ENCODE measurements at regions not wholly inside any gene's neighbourhood (a gene's known extent, or its start where the extent isn't known, plus 50 kb on each side); places are given as distances from the start of the nearest gene placed in this dataset.

GRCh38 chr5:166428264-166428803 is 1863.1 kb upstream of the WWC1 start:
- dilution Hi-C loops (cut with MboI; ENCODE audit: extremely low pct_ligation_motif_present, low sequenced_read_pairs) = no loop called here
- no peak for FAIRE-seq

GRCh38 chr5:166430491-166431319 is 1860.7 kb upstream of the WWC1 start:
- H4K20me1 ChIP-seq (ENCODE audit: control insufficient read depth, extremely low read depth, insufficient read depth, low read length) = no peaks in the 10 kb centered on the region
- TF ChIP-seq, protein P1, sequence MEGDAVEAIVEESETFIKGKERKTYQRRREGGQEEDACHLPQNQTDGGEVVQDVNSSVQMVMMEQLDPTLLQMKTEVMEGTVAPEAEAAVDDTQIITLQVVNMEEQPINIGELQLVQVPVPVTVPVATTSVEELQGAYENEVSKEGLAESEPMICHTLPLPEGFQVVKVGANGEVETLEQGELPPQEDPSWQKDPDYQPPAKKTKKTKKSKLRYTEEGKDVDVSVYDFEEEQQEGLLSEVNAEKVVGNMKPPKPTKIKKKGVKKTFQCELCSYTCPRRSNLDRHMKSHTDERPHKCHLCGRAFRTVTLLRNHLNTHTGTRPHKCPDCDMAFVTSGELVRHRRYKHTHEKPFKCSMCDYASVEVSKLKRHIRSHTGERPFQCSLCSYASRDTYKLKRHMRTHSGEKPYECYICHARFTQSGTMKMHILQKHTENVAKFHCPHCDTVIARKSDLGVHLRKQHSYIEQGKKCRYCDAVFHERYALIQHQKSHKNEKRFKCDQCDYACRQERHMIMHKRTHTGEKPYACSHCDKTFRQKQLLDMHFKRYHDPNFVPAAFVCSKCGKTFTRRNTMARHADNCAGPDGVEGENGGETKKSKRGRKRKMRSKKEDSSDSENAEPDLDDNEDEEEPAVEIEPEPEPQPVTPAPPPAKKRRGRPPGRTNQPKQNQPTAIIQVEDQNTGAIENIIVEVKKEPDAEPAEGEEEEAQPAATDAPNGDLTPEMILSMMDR (optimal IDR thresholded peaks at IDR 0.05 in 1 of 3, IDR thresholded peaks at IDR 0.05 in 1 of 3, conservative IDR thresholded peaks at IDR 0.05 in 1 of 3; ENCODE audit: extremely low read depth in 1 of 3, insufficient read depth in 2 of 3, low read length in 3 of 3) = no peak
- TF ChIP-seq EZH2 (IDR thresholded peaks at IDR 0.05; ENCODE audit: low read length) = no peak
- dilution Hi-C loops (cut with MboI; ENCODE audit: extremely low pct_ligation_motif_present, low sequenced_read_pairs) = no loop called here
- H3K4me1 ChIP-seq (ENCODE audit: control insufficient read depth, extremely low read depth, insufficient read depth, low read length) = no peaks in the 10 kb centered on the region
- no peak overlapping the region for H2AFZ ChIP-seq (ENCODE audit: control insufficient read depth, low read length)
- no peak for DNase-seq (ENCODE audit: low read depth, low spot score)
- H3K9me3 ChIP-seq (ENCODE audit: control insufficient read depth, low read depth, low read length) = peaks cover 3% of the 10 kb centered on the region
- no peak overlapping the region for H3K27ac ChIP-seq (ENCODE audit: control insufficient read depth, insufficient read depth, low read length)
- no peak for FAIRE-seq
- H3K79me2 ChIP-seq (ENCODE audit: control insufficient read depth, insufficient read depth, low read length) = no peaks in the 10 kb centered on the region
- no peaks in the 10 kb centered on the region for H3K9me1 ChIP-seq (ENCODE audit: control insufficient read depth, extremely low read depth, insufficient read depth, low read length)
- no peaks in the 10 kb centered on the region for H3K36me3 ChIP-seq (ENCODE audit: control insufficient read depth in 2 of 2, extremely low read depth in 1 of 2, insufficient read depth in 2 of 2, low read length in 2 of 2)
- no peak overlapping the region for H3K9ac ChIP-seq (ENCODE audit: control insufficient read depth, extremely low read depth, insufficient read depth, low read length)
- no peak overlapping the region for H3K4me2 ChIP-seq (ENCODE audit: control insufficient read depth, extremely low read depth, insufficient read depth, low read depth, low read length)
- no peak overlapping the region for H3K4me3 ChIP-seq (ENCODE audit: control insufficient read depth in 2 of 3, extremely low read depth in 1 of 3, insufficient read depth in 2 of 3, low read depth in 1 of 3, low read length in 3 of 3)
- H3K27me3 ChIP-seq (ENCODE audit: control insufficient read depth, extremely low read depth, insufficient read depth, low read length) = no peaks in the 10 kb centered on the region

More at GRCh38 chr5:166428264-166428803, 1863.1 kb upstream of the WWC1 start:
- Histone ChIP-seq H2AFZ (ENCODE audit: control insufficient read depth, low read length) (no peak overlapping the region), H3K9me3 (ENCODE audit: control insufficient read depth, low read depth, low read length) (peaks cover 3% of the 10 kb centered on the region), H3K4me2 (ENCODE audit: control insufficient read depth, extremely low read depth, insufficient read depth, low read depth, low read length) (no peak overlapping the region), H3K9ac (ENCODE audit: control insufficient read depth, extremely low read depth, insufficient read depth, low read length) (no peak overlapping the region), H3K36me3 (ENCODE audit: control insufficient read depth in 2 of 2, extremely low read depth in 1 of 2, insufficient read depth in 2 of 2, low read length in 2 of 2) (no peaks in the 10 kb centered on the region), H4K20me1 (ENCODE audit: control insufficient read depth, extremely low read depth, insufficient read depth, low read length) (no peaks in the 10 kb centered on the region), H3K27me3 (ENCODE audit: control insufficient read depth, extremely low read depth, insufficient read depth, low read length) (no peaks in the 10 kb centered on the region), H3K27ac (ENCODE audit: control insufficient read depth, insufficient read depth, low read length) (no peak overlapping the region), H3K4me3 (ENCODE audit: control insufficient read depth in 2 of 3, extremely low read depth in 1 of 3, insufficient read depth in 2 of 3, low read depth in 1 of 3, low read length in 3 of 3) (no peak overlapping the region), H3K79me2 (ENCODE audit: control insufficient read depth, insufficient read depth, low read length) (no peaks in the 10 kb centered on the region), H3K9me1 (ENCODE audit: control insufficient read depth, extremely low read depth, insufficient read depth, low read length) (no peaks in the 10 kb centered on the region), H3K4me1 (ENCODE audit: control insufficient read depth, extremely low read depth, insufficient read depth, low read length) (no peaks in the 10 kb centered on the region)
- no peak for TF ChIP-seq EZH2 (IDR thresholded peaks at IDR 0.05; ENCODE audit: low read length)
- TF ChIP-seq, protein P1 (optimal IDR thresholded peaks at IDR 0.05 in 1 of 3, IDR thresholded peaks at IDR 0.05 in 1 of 3, conservative IDR thresholded peaks at IDR 0.05 in 1 of 3; ENCODE audit: extremely low read depth in 1 of 3, insufficient read depth in 2 of 3, low read length in 3 of 3) = no peak
- no peak for DNase-seq (ENCODE audit: low read depth, low spot score)

Data from keratinocyte (primary cell).